Endothelial cell (in vitro differentiated cells): ENCODE measurements at regions not wholly inside any gene's neighbourhood (a gene's known extent, or its start where the extent isn't known, plus 50 kb on each side); places are given as distances from the start of the nearest gene placed in this dataset.

Experiments used
- DNase-seq: peaks from one replicate; pipeline ENCODE4 v3.0.0; 2021; ENCODE audit warnings: low spot score
- H3K27ac Mint-ChIP-seq: one replicate; pipeline ENCODE4 v1.8.0; 2021; ENCODE audit warnings: mixed read lengths, inconsistent platforms; ENCODE audit not compliant: unreplicated experiment
- H3K27me3 Mint-ChIP-seq: one replicate; pipeline ENCODE4 v1.8.0; 2021; ENCODE audit warnings: mild to moderate bottlenecking, moderate library complexity, mixed read lengths, inconsistent platforms; ENCODE audit not compliant: unreplicated experiment
- H3K36me3 Mint-ChIP-seq: one replicate; pipeline ENCODE4 v1.8.0; 2021; ENCODE audit warnings: mild to moderate bottlenecking, low read depth, mixed read lengths, inconsistent platforms; ENCODE audit not compliant: unreplicated experiment
- H3K4me1 Mint-ChIP-seq: one replicate; pipeline ENCODE4 v1.8.0; 2021; ENCODE audit warnings: mild to moderate bottlenecking, mixed read lengths, inconsistent platforms; ENCODE audit not compliant: unreplicated experiment
- H3K4me3 Mint-ChIP-seq: one replicate; pipeline ENCODE4 v1.8.0; 2021; ENCODE audit warnings: mild to moderate bottlenecking, mixed read lengths, inconsistent platforms; ENCODE audit not compliant: unreplicated experiment
- H3K9me3 Mint-ChIP-seq: one replicate; pipeline ENCODE4 v1.8.0; 2021; ENCODE audit warnings: mixed read lengths, inconsistent platforms; ENCODE audit not compliant: unreplicated experiment
- TF ChIP-seq, protein P1 (sequence below): fragments of 200-600 bp; sonication (generic); IDR thresholded peaks from one replicate; pipeline ENCODE4 v1.5.0; 2021; ENCODE audit warnings: antibody characterized with exemption; ENCODE audit not compliant: unreplicated experiment

DNA sequence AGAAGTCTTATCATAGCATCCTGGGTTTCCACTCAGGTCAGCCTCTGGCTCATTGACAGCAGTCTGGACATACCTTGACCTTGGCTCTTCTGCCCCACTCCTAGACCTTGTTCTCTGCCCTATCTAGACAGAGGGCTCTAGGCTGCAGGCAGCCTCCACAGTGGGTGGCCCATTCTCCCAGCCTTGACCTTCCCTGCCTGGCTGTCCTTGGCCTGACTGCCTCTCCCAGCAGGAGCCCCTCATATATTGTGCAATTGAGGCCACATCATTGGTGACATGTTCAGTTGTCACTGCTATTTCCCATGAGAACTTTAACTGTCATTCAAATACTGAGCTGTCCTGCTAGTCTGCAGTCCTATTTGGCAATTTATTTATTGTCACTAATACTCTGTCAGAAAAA lies 503.4 kb downstream of the PLXNA4 start:
- H3K27me3 Mint-ChIP-seq, result peaks cover 5% of the 10 kb centered on the region
- H3K27ac Mint-ChIP-seq, result no peak overlapping the region
- no peaks in the 10 kb centered on the region for H3K9me3 Mint-ChIP-seq
- DNase-seq, result no peak
- no peak overlapping the region for H3K4me3 Mint-ChIP-seq
- H3K4me1 Mint-ChIP-seq, result peaks cover 19% of the 10 kb centered on the region
- no peaks in the 10 kb centered on the region for H3K36me3 Mint-ChIP-seq
- TF ChIP-seq, protein P1, sequence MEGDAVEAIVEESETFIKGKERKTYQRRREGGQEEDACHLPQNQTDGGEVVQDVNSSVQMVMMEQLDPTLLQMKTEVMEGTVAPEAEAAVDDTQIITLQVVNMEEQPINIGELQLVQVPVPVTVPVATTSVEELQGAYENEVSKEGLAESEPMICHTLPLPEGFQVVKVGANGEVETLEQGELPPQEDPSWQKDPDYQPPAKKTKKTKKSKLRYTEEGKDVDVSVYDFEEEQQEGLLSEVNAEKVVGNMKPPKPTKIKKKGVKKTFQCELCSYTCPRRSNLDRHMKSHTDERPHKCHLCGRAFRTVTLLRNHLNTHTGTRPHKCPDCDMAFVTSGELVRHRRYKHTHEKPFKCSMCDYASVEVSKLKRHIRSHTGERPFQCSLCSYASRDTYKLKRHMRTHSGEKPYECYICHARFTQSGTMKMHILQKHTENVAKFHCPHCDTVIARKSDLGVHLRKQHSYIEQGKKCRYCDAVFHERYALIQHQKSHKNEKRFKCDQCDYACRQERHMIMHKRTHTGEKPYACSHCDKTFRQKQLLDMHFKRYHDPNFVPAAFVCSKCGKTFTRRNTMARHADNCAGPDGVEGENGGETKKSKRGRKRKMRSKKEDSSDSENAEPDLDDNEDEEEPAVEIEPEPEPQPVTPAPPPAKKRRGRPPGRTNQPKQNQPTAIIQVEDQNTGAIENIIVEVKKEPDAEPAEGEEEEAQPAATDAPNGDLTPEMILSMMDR, result no peak

DNA sequence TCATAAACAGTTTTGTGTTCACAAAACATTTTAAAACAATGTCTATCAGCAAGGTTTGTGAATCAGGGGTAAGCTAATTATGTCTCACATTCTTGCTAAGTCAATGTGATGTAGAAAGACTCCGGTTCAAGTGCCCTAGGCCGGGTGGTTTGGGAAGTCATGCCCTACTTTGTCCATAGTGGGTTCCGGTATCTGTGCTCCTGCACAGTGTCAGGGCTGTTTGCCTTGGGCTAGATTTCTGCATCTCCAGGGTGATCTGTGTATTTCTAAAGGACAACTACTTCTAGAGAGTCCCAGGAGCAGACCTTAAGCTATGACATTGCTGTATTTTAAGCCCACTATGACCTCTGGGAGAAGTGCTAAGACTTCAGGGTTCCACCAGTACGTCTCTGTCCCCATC lies 504.1 kb downstream of the PLXNA4 start:
- Mint-ChIP-seq H3K27ac (no peak overlapping the region), H3K27me3 (peaks cover 5% of the 10 kb centered on the region), H3K9me3 (no peaks in the 10 kb centered on the region), H3K36me3 (no peaks in the 10 kb centered on the region), H3K4me1 (peaks cover 19% of the 10 kb centered on the region), H3K4me3 (no peak overlapping the region)
- DNase-seq, result no peak
- TF ChIP-seq, protein P1, result no peak

DNA sequence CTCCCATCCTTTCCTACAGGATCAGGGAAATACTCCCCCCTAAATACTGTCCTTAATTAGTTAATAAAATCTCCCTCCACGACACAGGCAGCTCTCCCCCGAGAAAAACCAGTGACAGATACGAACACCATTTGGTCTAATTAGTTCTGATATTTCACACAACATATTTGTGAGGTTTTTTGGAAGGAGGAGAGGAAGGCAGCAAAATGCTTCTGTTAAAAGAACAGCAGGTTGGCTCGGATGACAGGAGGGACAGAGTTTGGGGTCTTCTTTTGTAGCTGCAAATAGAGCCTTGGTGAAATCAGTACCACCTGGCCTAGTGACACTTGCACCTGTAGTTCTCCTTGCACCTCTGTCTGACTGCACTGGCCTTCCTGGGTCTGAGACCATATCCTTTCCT lies 507.0 kb downstream of the PLXNA4 start:
- Mint-ChIP-seq H3K9me3 (no peaks in the 10 kb centered on the region), H3K27me3 (peaks cover 3% of the 10 kb centered on the region), H3K27ac (no peak overlapping the region), H3K4me1 (peaks cover 3% of the 10 kb centered on the region), H3K4me3 (no peak overlapping the region), H3K36me3 (no peaks in the 10 kb centered on the region)
- DNase-seq, result no peak
- TF ChIP-seq, protein P1, result no peak

DNA sequence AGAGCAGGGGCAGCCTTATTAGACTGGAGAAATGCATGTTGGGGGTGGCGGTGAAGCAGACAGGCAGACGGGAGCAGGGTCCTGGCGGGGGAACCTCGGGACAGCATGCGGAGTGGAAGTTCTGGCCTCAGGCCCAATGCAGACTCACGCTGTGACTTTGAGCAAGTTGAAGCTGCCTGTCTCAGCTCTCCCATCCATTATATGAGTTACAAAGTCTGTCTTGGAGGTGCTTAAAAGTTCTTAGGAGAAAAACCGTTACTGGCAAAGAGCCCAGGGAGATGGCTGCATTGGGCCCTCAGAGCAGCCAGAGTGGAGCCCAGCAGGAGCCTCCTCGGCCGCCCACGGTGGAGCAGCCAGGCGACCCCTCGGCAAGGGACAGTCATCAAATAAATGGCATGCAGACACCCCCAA lies 509.5 kb downstream of the PLXNA4 start:
- Mint-ChIP-seq H3K4me1 (peaks cover 3% of the 10 kb centered on the region), H3K4me3 (no peak overlapping the region), H3K36me3 (no peaks in the 10 kb centered on the region), H3K27me3 (peaks cover 3% of the 10 kb centered on the region), H3K27ac (no peak overlapping the region), H3K9me3 (no peaks in the 10 kb centered on the region)
- no peak for DNase-seq
- TF ChIP-seq, protein P1, result no peak

DNA sequence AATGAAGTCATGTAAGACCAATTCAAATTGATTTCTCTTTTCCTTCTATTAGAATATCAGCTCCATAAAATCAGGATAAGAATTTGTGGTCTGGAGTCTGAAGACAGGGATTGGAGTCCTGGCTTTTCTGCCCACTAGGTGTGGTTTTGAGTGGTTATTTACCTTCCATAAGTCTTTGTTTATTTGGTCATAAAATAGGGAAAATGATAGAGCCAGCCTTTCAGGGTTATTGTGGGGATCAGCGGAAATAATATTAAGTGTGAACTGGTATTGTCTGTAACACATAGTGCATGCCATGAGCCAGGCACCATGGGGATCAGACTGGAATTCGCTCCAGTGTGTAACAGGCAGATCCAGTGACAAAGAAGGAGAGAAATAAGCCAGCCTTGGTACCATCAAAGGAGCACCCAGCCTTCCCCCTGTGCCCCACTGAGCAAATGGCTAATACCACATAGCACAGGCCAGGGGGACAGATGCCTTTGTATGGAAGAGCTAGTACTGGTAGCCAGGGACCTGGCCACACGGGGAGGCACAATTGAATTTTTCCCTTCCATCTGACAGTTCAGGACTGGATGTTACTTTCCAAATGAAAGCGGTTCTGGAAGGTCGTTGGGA lies 509.7 kb upstream of the PODXL start:
- H3K27me3 Mint-ChIP-seq, result peaks cover 3% of the 10 kb centered on the region
- no peaks in the 10 kb centered on the region for H3K9me3 Mint-ChIP-seq
- H3K4me1 Mint-ChIP-seq, result peaks cover 3% of the 10 kb centered on the region
- no peak overlapping the region for H3K27ac Mint-ChIP-seq
- no peaks in the 10 kb centered on the region for H3K36me3 Mint-ChIP-seq
- H3K4me3 Mint-ChIP-seq, result no peak overlapping the region
- DNase-seq, result no peak
- TF ChIP-seq, protein P1, result no peak
